ENCODE measurements at regions not wholly inside any gene's neighbourhood (a gene's known extent, or its start where the extent isn't known, plus 50 kb on each side); places are given as distances from the start of the nearest gene placed in this dataset.
"Not testable (repeated sequence)": the region's sequence is repeated elsewhere in the genome, so short reads cannot be mapped to it uniquely, and the experiment has no call there.

GRCh38 chr1:185529673-185530072 is 204.5 kb upstream of the HMCN1 start:
- POLR2A ChIA-PET, result no interaction called here
- no peak for DNase-seq

GRCh38 chr1:185528084-185528676 is 206.0 kb upstream of the HMCN1 start:
- Histone ChIP-seq H3K4me1 (ENCODE audit: control insufficient read depth in 2 of 2, insufficient read depth in 2 of 2, low read length in 2 of 2) (no peaks in the 10 kb centered on the region), H3K4me3 (ENCODE audit: low read length) (no peak overlapping the region), H3K27ac (ENCODE audit: low read depth, low read length) (no peak overlapping the region), H3K9me3 (ENCODE audit: control insufficient read depth in 2 of 3, low read length in 3 of 3) (no peaks in the 10 kb centered on the region), H3K27me3 (ENCODE audit: control insufficient read depth in 2 of 2, insufficient read depth in 2 of 2, low read length in 2 of 2) (no peaks in the 10 kb centered on the region), H3K36me3 (ENCODE audit: control insufficient read depth in 2 of 3, insufficient read depth in 3 of 3, low read length in 3 of 3) (no peaks in the 10 kb centered on the region)
- peaks cover 0 to 2% (median 0%) of the 10 kb centered on the region in 5 donors for H3K27me3 Mint-ChIP-seq
- ChIA-PET POLR2A (no interaction called here), CTCF (interaction anchor here (0.6 to 1.2 kb wide), 3 partner anchors 12 to 308 kb away, joined by 3 to 4 read pairs (median 3); no protein-coding TSS in a partner anchor)
- peaks cover 0 to 13% (median 0%) of the 10 kb centered on the region in 11 donors for H3K9me3 Mint-ChIP-seq
- intact Hi-C loops (cut with micrococcal nuclease), result no loop called here
- peaks cover 0 to 6% (median 5%) of the 10 kb centered on the region in 5 donors for H3K36me3 Mint-ChIP-seq
- H3K4me1 Mint-ChIP-seq, result peaks cover 0 to 9% (median 0%) of the 10 kb centered on the region in 7 donors
- no peak overlapping the region for H3K4me3 Mint-ChIP-seq
- no peak for ATAC-seq
- peak overlapping the region in 1 of 9 donors; percentile 4 for H3K27ac Mint-ChIP-seq
- DNase-seq, result no peak

More at GRCh38 chr1:185529673-185530072, 204.5 kb upstream of the HMCN1 start:
- H3K36me3 Mint-ChIP-seq, result peaks cover 0 to 4% (median 2%) of the 10 kb centered on the region in 5 donors
- peaks cover 0 to 9% (median 0%) of the 10 kb centered on the region in 11 donors for H3K9me3 Mint-ChIP-seq
- Histone ChIP-seq H3K27me3 (ENCODE audit: control insufficient read depth in 2 of 2, insufficient read depth in 2 of 2, low read length in 2 of 2) (no peaks in the 10 kb centered on the region), H3K36me3 (ENCODE audit: control insufficient read depth in 2 of 3, insufficient read depth in 3 of 3, low read length in 3 of 3) (no peaks in the 10 kb centered on the region), H3K9me3 (ENCODE audit: control insufficient read depth in 2 of 3, low read length in 3 of 3) (no peaks in the 10 kb centered on the region), H3K4me1 (ENCODE audit: control insufficient read depth in 2 of 2, insufficient read depth in 2 of 2, low read length in 2 of 2) (no peaks in the 10 kb centered on the region), H3K4me3 (ENCODE audit: low read length) (no peak overlapping the region), H3K27ac (ENCODE audit: low read depth, low read length) (no peak overlapping the region)
- no peak for ATAC-seq
- H3K4me1 Mint-ChIP-seq, result peaks cover 0 to 9% (median 0%) of the 10 kb centered on the region in 7 donors
- H3K4me3 Mint-ChIP-seq, result no peak overlapping the region
- intact Hi-C loops (cut with micrococcal nuclease), result no loop called here
- no peak overlapping the region for H3K27ac Mint-ChIP-seq
- H3K27me3 Mint-ChIP-seq, result peaks cover 0 to 2% (median 0%) of the 10 kb centered on the region in 5 donors
- CTCF ChIA-PET, result interaction anchor here (0.6 kb wide), 1 partner anchor 303 kb away, joined by 3 read pairs; no protein-coding TSS in a partner anchor

DNA sequence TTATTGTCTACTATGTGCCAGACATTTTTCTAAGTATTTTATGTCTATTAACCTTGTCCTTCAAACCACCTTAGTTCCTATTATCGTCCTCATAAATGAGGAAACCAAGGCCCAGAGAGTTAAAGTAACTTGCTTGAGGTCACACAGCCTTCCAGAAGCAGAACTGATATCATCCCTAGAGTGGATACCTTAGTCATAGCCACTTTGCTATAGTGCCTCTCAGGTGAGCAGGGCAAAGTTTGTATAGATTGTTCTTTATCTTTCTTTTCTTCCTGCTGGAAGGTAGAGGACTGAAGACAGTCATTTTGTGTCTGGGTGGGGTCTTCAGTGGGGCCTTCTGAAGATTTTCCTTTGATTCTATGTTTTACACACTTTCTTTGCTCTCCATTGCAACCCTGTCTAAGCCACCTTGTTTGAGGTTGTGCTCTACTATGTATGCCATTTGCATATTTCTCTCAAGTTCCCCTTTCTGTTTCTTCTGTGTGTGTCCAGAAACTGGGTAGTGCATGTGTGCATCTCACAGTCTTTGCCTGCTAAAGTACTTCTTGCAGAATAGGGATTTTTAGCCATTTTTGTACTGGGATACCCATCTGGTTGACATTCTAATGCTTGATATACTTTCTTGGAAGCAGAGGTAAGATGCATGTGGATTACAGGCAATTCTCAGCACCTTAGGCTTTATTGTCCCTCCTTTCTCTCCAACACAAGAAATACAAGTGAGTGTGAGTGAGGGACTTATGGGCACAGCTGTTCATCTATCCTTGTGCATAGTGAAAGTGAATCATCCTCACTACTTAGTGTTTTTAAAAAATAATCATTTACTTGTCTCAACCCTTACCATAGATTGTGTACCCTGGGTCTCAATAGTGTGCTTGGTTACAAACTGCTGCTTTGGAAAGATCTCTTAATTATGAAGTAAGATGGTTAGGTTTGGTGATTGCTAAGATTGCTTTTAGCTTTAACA is 207.6 kb upstream of the HMCN1 start:
- Histone ChIP-seq H3K4me3 (ENCODE audit: low read length) (no peak overlapping the region), H3K4me1 (ENCODE audit: control insufficient read depth in 2 of 2, insufficient read depth in 2 of 2, low read length in 2 of 2) (no peaks in the 10 kb centered on the region), H3K9me3 (ENCODE audit: control insufficient read depth in 2 of 3, low read length in 3 of 3) (no peaks in the 10 kb centered on the region), H3K36me3 (ENCODE audit: control insufficient read depth in 2 of 3, insufficient read depth in 3 of 3, low read length in 3 of 3) (no peaks in the 10 kb centered on the region), H3K27me3 (ENCODE audit: control insufficient read depth in 2 of 2, insufficient read depth in 2 of 2, low read length in 2 of 2) (no peaks in the 10 kb centered on the region), H3K27ac (ENCODE audit: low read depth, low read length) (no peak overlapping the region)
- intact Hi-C loops (cut with micrococcal nuclease), result no loop called here
- Mint-ChIP-seq H3K4me1 (peaks cover 0 to 9% (median 0%) of the 10 kb centered on the region in 7 donors), H3K27ac (peak overlapping the region in 1 of 9 donors; percentile 1), H3K36me3 (peaks cover 0 to 6% (median 5%) of the 10 kb centered on the region in 5 donors), H3K27me3 (no peaks in the 10 kb centered on the region), H3K4me3 (no peak overlapping the region), H3K9me3 (peaks cover 0 to 13% (median 0%) of the 10 kb centered on the region in 11 donors)
- ChIA-PET POLR2A (no interaction called here), CTCF (no interaction called here)
- ATAC-seq (peak; percentile 64), DNase-seq (no peak)

- Mint-ChIP-seq H3K36me3 (peaks cover 4 to 28% (median 13%) of the 10 kb centered on the region in 5 donors), H3K9me3 (peaks cover 0 to 40% (median 12%) of the 10 kb centered on the region in 11 donors), H3K27me3 (peaks cover 0 to 3% (median 0%) of the 10 kb centered on the region in 5 donors), H3K4me3 (no peak overlapping the region), H3K4me1 (peaks cover 0 to 5% (median 0%) of the 10 kb centered on the region in 7 donors), H3K27ac (no peak overlapping the region)
- peak; percentile 81 for ATAC-seq
- H3K36me3 ChIP-seq (ENCODE audit: control insufficient read depth in 2 of 3, insufficient read depth in 3 of 3, low read length in 3 of 3), result no peaks in the 10 kb centered on the region
- no peak overlapping the region for H3K4me3 ChIP-seq (ENCODE audit: low read length)
- H3K27me3 ChIP-seq (ENCODE audit: control insufficient read depth in 2 of 2, insufficient read depth in 2 of 2, low read length in 2 of 2), result no peaks in the 10 kb centered on the region
- POLR2A ChIA-PET, result no interaction called here
- intact Hi-C loops (cut with micrococcal nuclease), result no loop called here
- DNase-seq, result no peak
- no peak overlapping the region for H3K27ac ChIP-seq (ENCODE audit: low read depth, low read length)
- CTCF ChIA-PET, result no interaction called here
- H3K9me3 ChIP-seq (ENCODE audit: control insufficient read depth in 2 of 3, low read length in 3 of 3), result peaks cover 0 to 5% (median 0%) of the 10 kb centered on the region in 3 experiments
- H3K4me1 ChIP-seq (ENCODE audit: control insufficient read depth in 2 of 2, insufficient read depth in 2 of 2, low read length in 2 of 2), result no peaks in the 10 kb centered on the region
These were observed 203.3 kb upstream of the IVNS1ABP start for GRCh38 chr1:185520188-185520920.

DNA sequence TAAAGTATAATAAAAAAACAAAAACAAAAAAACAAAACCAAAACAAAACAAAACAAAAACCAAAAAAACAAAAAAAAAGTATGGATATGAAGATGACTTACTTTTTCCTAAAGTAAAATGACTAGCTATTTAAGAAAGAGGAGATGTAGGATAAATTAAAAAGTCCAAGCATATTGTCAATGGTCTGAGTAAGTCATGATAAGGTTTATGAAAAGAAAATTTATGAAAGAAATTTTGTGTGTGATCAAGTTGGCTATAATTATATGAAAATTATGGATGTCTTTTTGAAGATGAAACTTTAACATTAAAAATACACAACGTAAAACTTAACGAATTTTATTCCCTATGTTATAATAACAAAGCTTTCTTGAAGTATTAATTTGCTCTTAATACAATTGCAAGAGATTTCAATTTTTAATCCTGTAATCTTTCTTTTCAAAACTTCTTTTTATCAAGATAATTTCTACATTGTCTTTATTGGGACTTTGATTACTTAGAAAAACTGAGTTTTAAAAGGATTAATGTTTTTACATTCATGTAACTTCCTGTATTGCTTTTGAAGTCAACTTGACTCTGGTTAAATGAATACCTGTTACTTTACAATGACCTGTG is 200.9 kb upstream of the IVNS1ABP start:
- DNase-seq (no peak), ATAC-seq (no peak)
- peaks cover 0 to 3% (median 0%) of the 10 kb centered on the region in 5 donors for H3K27me3 Mint-ChIP-seq
- no peaks in the 10 kb centered on the region for H3K36me3 ChIP-seq (ENCODE audit: control insufficient read depth in 2 of 3, insufficient read depth in 3 of 3, low read length in 3 of 3)
- no peak overlapping the region for H3K4me3 ChIP-seq (ENCODE audit: low read length)
- no peaks in the 10 kb centered on the region for H3K27me3 ChIP-seq (ENCODE audit: control insufficient read depth in 2 of 2, insufficient read depth in 2 of 2, low read length in 2 of 2)
- H3K4me3 Mint-ChIP-seq, result no peak overlapping the region
- intact Hi-C loops (cut with micrococcal nuclease), result loop anchor here (5.0 to 10.0 kb wide), 2 partner anchors 39 to 53 kb away; no protein-coding TSS in a partner anchor
- H3K36me3 Mint-ChIP-seq, result peaks cover 0 to 33% (median 8%) of the 10 kb centered on the region in 5 donors
- H3K9me3 ChIP-seq (ENCODE audit: control insufficient read depth in 2 of 3, low read length in 3 of 3), result peaks cover 0 to 5% (median 0%) of the 10 kb centered on the region in 3 experiments
- no peak overlapping the region for H3K27ac ChIP-seq (ENCODE audit: low read depth, low read length)
- no peak overlapping the region for H3K27ac Mint-ChIP-seq
- POLR2A ChIA-PET, result interaction anchor here (0.6 kb wide), 1 partner anchor 65 kb away, joined by 3 read pairs; no protein-coding TSS in a partner anchor
- H3K9me3 Mint-ChIP-seq, result peaks cover 0 to 29% (median 12%) of the 10 kb centered on the region in 11 donors
- H3K4me1 ChIP-seq (ENCODE audit: control insufficient read depth in 2 of 2, insufficient read depth in 2 of 2, low read length in 2 of 2), result no peaks in the 10 kb centered on the region
- CTCF ChIA-PET, result no interaction called here
- H3K4me1 Mint-ChIP-seq, result peaks cover 0 to 11% (median 0%) of the 10 kb centered on the region in 7 donors

- H3K27ac Mint-ChIP-seq; H3K4me3 Mint-ChIP-seq; DNase-seq; H3K4me3 ChIP-seq (ENCODE audit: low read length); H3K27ac ChIP-seq (ENCODE audit: low read depth, low read length); H3K36me3 ChIP-seq (ENCODE audit: control insufficient read depth in 2 of 3, insufficient read depth in 3 of 3, low read length in 3 of 3); H3K27me3 Mint-ChIP-seq; H3K27me3 ChIP-seq (ENCODE audit: control insufficient read depth in 2 of 2, insufficient read depth in 2 of 2, low read length in 2 of 2); H3K4me1 ChIP-seq (ENCODE audit: control insufficient read depth in 2 of 2, insufficient read depth in 2 of 2, low read length in 2 of 2); ATAC-seq; POLR2A ChIA-PET; H3K9me3 ChIP-seq (ENCODE audit: control insufficient read depth in 2 of 3, low read length in 3 of 3); CTCF ChIA-PET: not testable (repeated sequence)
- peaks cover 0 to 29% (median 12%) of the 10 kb centered on the region in 11 donors for H3K9me3 Mint-ChIP-seq
- peaks cover 0 to 32% (median 8%) of the 10 kb centered on the region in 5 donors for H3K36me3 Mint-ChIP-seq
- intact Hi-C loops (cut with micrococcal nuclease), result loop anchor here (5.0 to 10.0 kb wide), 2 partner anchors 40 to 52 kb away; no protein-coding TSS in a partner anchor
- peaks cover 0 to 11% (median 0%) of the 10 kb centered on the region in 7 donors for H3K4me1 Mint-ChIP-seq
These were observed 200.3 kb upstream of the IVNS1ABP start for GRCh38 chr1:185517301-185517700.

Data from naive thymus-derived CD4-positive, alpha-beta T cell (primary cell).